ENCODE measurements at regions not wholly inside any gene's neighbourhood (a gene's known extent, or its start where the extent isn't known, plus 50 kb on each side); places are given as distances from the start of the nearest gene placed in this dataset.

DNA sequence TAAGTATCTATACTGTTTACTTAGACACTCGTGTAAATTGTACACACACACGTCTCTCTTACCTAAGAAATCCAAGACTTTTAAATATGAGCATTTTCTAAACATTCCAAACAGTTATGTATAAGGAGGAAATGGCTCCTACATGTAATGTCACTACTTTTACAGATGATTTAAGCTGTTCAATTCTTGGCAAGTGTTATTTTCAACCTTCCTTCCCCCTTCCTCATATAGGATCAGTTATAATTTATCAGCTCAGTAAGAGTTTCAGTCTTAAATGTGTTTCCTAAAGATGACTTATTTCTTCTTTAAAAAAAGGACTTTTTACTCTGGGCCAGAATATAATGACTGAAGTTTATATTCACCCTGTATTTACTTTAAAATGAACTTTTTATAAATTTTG, 601.1 kb downstream of the ANKRD50 start (continued):
- TF ChIP-seq, protein P1, sequence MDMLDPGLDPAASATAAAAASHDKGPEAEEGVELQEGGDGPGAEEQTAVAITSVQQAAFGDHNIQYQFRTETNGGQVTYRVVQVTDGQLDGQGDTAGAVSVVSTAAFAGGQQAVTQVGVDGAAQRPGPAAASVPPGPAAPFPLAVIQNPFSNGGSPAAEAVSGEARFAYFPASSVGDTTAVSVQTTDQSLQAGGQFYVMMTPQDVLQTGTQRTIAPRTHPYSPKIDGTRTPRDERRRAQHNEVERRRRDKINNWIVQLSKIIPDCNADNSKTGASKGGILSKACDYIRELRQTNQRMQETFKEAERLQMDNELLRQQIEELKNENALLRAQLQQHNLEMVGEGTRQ (CRISPR knock-in tag; IDR thresholded peaks at IDR 0.05): no peak
- TF ChIP-seq GABPB1 (CRISPR knock-in tag; IDR thresholded peaks at IDR 0.05) (no peak), MYBL2 (CRISPR knock-in tag; IDR thresholded peaks at IDR 0.05) (no peak)
- TF ChIP-seq, protein P2, sequence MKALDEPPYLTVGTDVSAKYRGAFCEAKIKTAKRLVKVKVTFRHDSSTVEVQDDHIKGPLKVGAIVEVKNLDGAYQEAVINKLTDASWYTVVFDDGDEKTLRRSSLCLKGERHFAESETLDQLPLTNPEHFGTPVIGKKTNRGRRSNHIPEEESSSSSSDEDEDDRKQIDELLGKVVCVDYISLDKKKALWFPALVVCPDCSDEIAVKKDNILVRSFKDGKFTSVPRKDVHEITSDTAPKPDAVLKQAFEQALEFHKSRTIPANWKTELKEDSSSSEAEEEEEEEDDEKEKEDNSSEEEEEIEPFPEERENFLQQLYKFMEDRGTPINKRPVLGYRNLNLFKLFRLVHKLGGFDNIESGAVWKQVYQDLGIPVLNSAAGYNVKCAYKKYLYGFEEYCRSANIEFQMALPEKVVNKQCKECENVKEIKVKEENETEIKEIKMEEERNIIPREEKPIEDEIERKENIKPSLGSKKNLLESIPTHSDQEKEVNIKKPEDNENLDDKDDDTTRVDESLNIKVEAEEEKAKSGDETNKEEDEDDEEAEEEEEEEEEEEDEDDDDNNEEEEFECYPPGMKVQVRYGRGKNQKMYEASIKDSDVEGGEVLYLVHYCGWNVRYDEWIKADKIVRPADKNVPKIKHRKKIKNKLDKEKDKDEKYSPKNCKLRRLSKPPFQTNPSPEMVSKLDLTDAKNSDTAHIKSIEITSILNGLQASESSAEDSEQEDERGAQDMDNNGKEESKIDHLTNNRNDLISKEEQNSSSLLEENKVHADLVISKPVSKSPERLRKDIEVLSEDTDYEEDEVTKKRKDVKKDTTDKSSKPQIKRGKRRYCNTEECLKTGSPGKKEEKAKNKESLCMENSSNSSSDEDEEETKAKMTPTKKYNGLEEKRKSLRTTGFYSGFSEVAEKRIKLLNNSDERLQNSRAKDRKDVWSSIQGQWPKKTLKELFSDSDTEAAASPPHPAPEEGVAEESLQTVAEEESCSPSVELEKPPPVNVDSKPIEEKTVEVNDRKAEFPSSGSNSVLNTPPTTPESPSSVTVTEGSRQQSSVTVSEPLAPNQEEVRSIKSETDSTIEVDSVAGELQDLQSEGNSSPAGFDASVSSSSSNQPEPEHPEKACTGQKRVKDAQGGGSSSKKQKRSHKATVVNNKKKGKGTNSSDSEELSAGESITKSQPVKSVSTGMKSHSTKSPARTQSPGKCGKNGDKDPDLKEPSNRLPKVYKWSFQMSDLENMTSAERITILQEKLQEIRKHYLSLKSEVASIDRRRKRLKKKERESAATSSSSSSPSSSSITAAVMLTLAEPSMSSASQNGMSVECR (CRISPR knock-in tag; IDR thresholded peaks at IDR 0.05; ENCODE audit: borderline replicate concordance): no peak

- Mint-ChIP-seq H3K36me3 (no peaks in the 10 kb centered on the region), H3K27me3 (ENCODE audit: low read depth) (no peaks in the 10 kb centered on the region), H3K9me3 (peaks cover 4% of the 10 kb centered on the region; the same call in 1 of the 2 replicates), H3K4me3 (no peak overlapping the region), H3K4me1 (no peaks in the 10 kb centered on the region), H3K27ac (no peak overlapping the region)
- ChIA-PET POLR2A (no interaction called here), CTCF (interaction anchor here (0.9 kb wide), 1 partner anchor 339 kb away, joined by 5 read pairs; no protein-coding TSS in a partner anchor)
- TF ChIP-seq CTCF (IDR thresholded peaks at IDR 0.05) (peak; percentile 46; the same call in 1 of the 2 replicates), ATF2 (CRISPR knock-in tag; IDR thresholded peaks at IDR 0.05; ENCODE audit: borderline replicate concordance, low read depth) (no peak)
- ATAC-seq: peak; percentile 82
- no peak for DNase-seq (ENCODE audit: low spot score)
Measured at GRCh38 chr4:124111922-124112321, 600.6 kb downstream of the ANKRD50 start.

- Mint-ChIP-seq H3K4me1 (no peaks in the 10 kb centered on the region), H3K4me3 (no peak overlapping the region), H3K27me3 (ENCODE audit: low read depth) (no peaks in the 10 kb centered on the region), H3K9me3 (0 out of 2 replicates have a peak, but pooled peaks cover 5% of the 10 kb centered on the region), H3K36me3 (no peaks in the 10 kb centered on the region), H3K27ac (no peak overlapping the region)
- CTCF ChIA-PET: no interaction called here
- no peak for DNase-seq (ENCODE audit: low spot score)
- POLR2A ChIA-PET: no interaction called here
- no peak for ATAC-seq
- TF ChIP-seq TEAD4 (CRISPR knock-in tag; IDR thresholded peaks at IDR 0.05) (no peak), ZBTB21 (CRISPR knock-in tag; IDR thresholded peaks at IDR 0.05; ENCODE audit: borderline replicate concordance) (no peak), MLX (CRISPR knock-in tag; IDR thresholded peaks at IDR 0.05) (no peak), ATF1 (CRISPR knock-in tag; IDR thresholded peaks at IDR 0.05) (no peak), FOXP1 (CRISPR knock-in tag; IDR thresholded peaks at IDR 0.05; ENCODE audit: borderline replicate concordance) (no peak), SMAD4 (CRISPR knock-in tag; IDR thresholded peaks at IDR 0.05) (no peak), NFYB (CRISPR knock-in tag; conservative IDR thresholded peaks at IDR 0.05; ENCODE audit: low read depth) (no peak), SP1 (CRISPR knock-in tag; conservative IDR thresholded peaks at IDR 0.05) (no peak), ELF4 (CRISPR knock-in tag; IDR thresholded peaks at IDR 0.05; ENCODE audit: low read depth) (no peak), OVOL2 (CRISPR knock-in tag; IDR thresholded peaks at IDR 0.05; ENCODE audit: borderline replicate concordance) (no peak)
- TF ChIP-seq, protein P3, sequence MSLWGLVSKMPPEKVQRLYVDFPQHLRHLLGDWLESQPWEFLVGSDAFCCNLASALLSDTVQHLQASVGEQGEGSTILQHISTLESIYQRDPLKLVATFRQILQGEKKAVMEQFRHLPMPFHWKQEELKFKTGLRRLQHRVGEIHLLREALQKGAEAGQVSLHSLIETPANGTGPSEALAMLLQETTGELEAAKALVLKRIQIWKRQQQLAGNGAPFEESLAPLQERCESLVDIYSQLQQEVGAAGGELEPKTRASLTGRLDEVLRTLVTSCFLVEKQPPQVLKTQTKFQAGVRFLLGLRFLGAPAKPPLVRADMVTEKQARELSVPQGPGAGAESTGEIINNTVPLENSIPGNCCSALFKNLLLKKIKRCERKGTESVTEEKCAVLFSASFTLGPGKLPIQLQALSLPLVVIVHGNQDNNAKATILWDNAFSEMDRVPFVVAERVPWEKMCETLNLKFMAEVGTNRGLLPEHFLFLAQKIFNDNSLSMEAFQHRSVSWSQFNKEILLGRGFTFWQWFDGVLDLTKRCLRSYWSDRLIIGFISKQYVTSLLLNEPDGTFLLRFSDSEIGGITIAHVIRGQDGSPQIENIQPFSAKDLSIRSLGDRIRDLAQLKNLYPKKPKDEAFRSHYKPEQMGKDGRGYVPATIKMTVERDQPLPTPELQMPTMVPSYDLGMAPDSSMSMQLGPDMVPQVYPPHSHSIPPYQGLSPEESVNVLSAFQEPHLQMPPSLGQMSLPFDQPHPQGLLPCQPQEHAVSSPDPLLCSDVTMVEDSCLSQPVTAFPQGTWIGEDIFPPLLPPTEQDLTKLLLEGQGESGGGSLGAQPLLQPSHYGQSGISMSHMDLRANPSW (CRISPR knock-in tag; conservative IDR thresholded peaks at IDR 0.05; ENCODE audit: low read depth): no peak
- TF ChIP-seq, protein P4, sequence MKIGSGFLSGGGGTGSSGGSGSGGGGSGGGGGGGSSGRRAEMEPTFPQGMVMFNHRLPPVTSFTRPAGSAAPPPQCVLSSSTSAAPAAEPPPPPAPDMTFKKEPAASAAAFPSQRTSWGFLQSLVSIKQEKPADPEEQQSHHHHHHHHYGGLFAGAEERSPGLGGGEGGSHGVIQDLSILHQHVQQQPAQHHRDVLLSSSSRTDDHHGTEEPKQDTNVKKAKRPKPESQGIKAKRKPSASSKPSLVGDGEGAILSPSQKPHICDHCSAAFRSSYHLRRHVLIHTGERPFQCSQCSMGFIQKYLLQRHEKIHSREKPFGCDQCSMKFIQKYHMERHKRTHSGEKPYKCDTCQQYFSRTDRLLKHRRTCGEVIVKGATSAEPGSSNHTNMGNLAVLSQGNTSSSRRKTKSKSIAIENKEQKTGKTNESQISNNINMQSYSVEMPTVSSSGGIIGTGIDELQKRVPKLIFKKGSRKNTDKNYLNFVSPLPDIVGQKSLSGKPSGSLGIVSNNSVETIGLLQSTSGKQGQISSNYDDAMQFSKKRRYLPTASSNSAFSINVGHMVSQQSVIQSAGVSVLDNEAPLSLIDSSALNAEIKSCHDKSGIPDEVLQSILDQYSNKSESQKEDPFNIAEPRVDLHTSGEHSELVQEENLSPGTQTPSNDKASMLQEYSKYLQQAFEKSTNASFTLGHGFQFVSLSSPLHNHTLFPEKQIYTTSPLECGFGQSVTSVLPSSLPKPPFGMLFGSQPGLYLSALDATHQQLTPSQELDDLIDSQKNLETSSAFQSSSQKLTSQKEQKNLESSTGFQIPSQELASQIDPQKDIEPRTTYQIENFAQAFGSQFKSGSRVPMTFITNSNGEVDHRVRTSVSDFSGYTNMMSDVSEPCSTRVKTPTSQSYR (CRISPR knock-in tag; IDR thresholded peaks at IDR 0.05): no peak
Measured at GRCh38 chr4:124118061-124118460, 594.5 kb downstream of the ANKRD50 start.

Data from WTC11 (cell line).